B cell (primary cell): ENCODE measurements at regions not wholly inside any gene's neighbourhood (a gene's known extent, or its start where the extent isn't known, plus 50 kb on each side); places are given as distances from the start of the nearest gene placed in this dataset.

ENCODE experiments used
- ATAC-seq: fragments of 200-7000 bp; cut with Tn5 transposase; one replicate; pipeline ENCODE4 v1.10.0; 2021; ENCODE audit warnings: low read depth, mild to moderate bottlenecking, moderate number of reproducible peaks, moderate library complexity
- CTCF ChIA-PET: fragments of 350-600 bp; sonication (Branson Sonifier 250); formaldehyde crosslinking; loops from one replicate; lab custom pipeline; 2021; ENCODE audit warnings: antibody characterized with exemption, inconsistent platforms; lab: Charles Lee
- POLR2A ChIA-PET: fragments of 350-600 bp; sonication (Branson Sonifier 250); formaldehyde crosslinking; loops from one replicate; lab custom pipeline; 2021; ENCODE audit warnings: antibody characterized with exemption; lab: Charles Lee
- DNase-seq: peaks from one replicate; pipeline ENCODE4 v3.0.0; 2013
- H2AFZ ChIP-seq: 2 replicates; pipeline ENCODE4 v1.6.1; 2012; ENCODE audit warnings: mild to moderate bottlenecking, low read depth, low read length; ENCODE audit not compliant: insufficient read depth, poor library complexity, severe bottlenecking
- H3K27ac ChIP-seq, 2 donors: 1 replicate in 1 of 2; 2 replicates in 1 of 2; pipeline ENCODE4 v1.5.1; 2012 to 2013; ENCODE audit warnings: low read length in 2 of 2, mild to moderate bottlenecking in 2 of 2, moderate library complexity in 1 of 2
- H3K27me3 ChIP-seq, 4 experiments: fragments of 200-600 bp in 1 of 4; sonication (generic) in 1 of 4; replicated peaks in 1 of 4; 1 replicate in 2 of 4; 2 replicates in 2 of 4; pipeline versions ENCODE4 v1.6.1 to v1.7.0; 2013 to 2016; ENCODE audit warnings: low read length in 3 of 4, mild to moderate bottlenecking in 2 of 4, mixed read lengths in 1 of 4, moderate library complexity in 1 of 4; ENCODE audit not compliant: insufficient read depth in 4 of 4, control insufficient read depth in 3 of 4; ENCODE audit errors: control extremely low read depth in 1 of 4
- H3K36me3 ChIP-seq, 2 experiments: replicated peaks in 1 of 2; 1 replicate in 1 of 2; 2 replicates in 1 of 2; pipeline versions ENCODE4 v1.6.1 to v1.7.1; 2013; ENCODE audit warnings: low read length in 1 of 2; ENCODE audit not compliant: insufficient read depth in 2 of 2, control insufficient read depth in 1 of 2; ENCODE audit errors: control extremely low read depth in 1 of 2, extremely low read depth in 1 of 2
- H3K4me1 ChIP-seq, 2 donors: fragments of 200-600 bp in 1 of 2; sonication (generic) in 1 of 2; 1 replicate in 1 of 2; 2 replicates in 1 of 2; pipeline versions ENCODE4 v1.5.1 to v1.6.1; 2013 to 2017; ENCODE audit warnings: low read length in 2 of 2; ENCODE audit not compliant: control insufficient read depth in 2 of 2, insufficient read depth in 2 of 2
- H3K4me2 ChIP-seq: replicated peaks from 2 replicates; pipeline ENCODE3; 2012; ENCODE audit warnings: mild to moderate bottlenecking, low read depth, low read length; ENCODE audit not compliant: poor library complexity, severe bottlenecking
- H3K4me3 ChIP-seq, 5 experiments: fragments of 200-600 bp in 1 of 5; sonication (generic) in 1 of 5; 1 replicate in 3 of 5; 2 replicates in 2 of 5; pipeline versions ENCODE4 v1.5.1 to v1.7.0; 2011 to 2016; ENCODE audit warnings: low read length in 4 of 5, mild to moderate bottlenecking in 4 of 5, low read depth in 2 of 5, control low read depth in 1 of 5, moderate library complexity in 1 of 5; ENCODE audit not compliant: insufficient read depth in 1 of 5; ENCODE audit errors: control extremely low read depth in 1 of 5, extremely low read depth in 1 of 5
- H3K79me2 ChIP-seq: fragments of 200-600 bp; sonication (generic); one replicate; pipeline ENCODE4 v1.6.0; 2016; ENCODE audit warnings: low read length; ENCODE audit not compliant: control insufficient read depth, insufficient read depth
- H3K9ac ChIP-seq: fragments of 200-600 bp; sonication (generic); 2 replicates; pipeline ENCODE4 v1.6.1; 2017; ENCODE audit warnings: mild to moderate bottlenecking, low read length, moderate library complexity
- H3K9me3 ChIP-seq, 3 donors: one replicate each; pipeline versions ENCODE4 v1.6.1 to v1.7.1; 2013; ENCODE audit warnings: low read length in 2 of 3; ENCODE audit not compliant: control insufficient read depth in 2 of 3, insufficient read depth in 1 of 3; ENCODE audit errors: control extremely low read depth in 1 of 3
- H4K20me1 ChIP-seq: 2 replicates; pipeline ENCODE4 v1.6.0; 2012; ENCODE audit warnings: mild to moderate bottlenecking, low read length; ENCODE audit not compliant: insufficient read depth, control insufficient read depth, poor library complexity, severe bottlenecking
- H3K27ac Mint-ChIP-seq: one replicate; pipeline ENCODE4 v1.8.0; 2021; ENCODE audit warnings: mixed read lengths
- H3K27me3 Mint-ChIP-seq: one replicate; pipeline ENCODE4 v1.8.0; 2021; ENCODE audit warnings: mixed read lengths
- H3K4me1 Mint-ChIP-seq: one replicate; pipeline ENCODE4 v1.8.0; 2021; ENCODE audit warnings: mixed read lengths
- H3K4me3 Mint-ChIP-seq: one replicate; pipeline ENCODE4 v1.8.0; 2021; ENCODE audit warnings: mixed read lengths
- H3K9me3 Mint-ChIP-seq: one replicate; pipeline ENCODE4 v1.8.0; 2022; ENCODE audit warnings: mixed read lengths; ENCODE audit not compliant: insufficient read depth
- CTCF ChIP-seq: fragments of 200-600 bp; IDR thresholded peaks from one replicate; pipeline ENCODE4 v1.8.0; 2022; ENCODE audit warnings: antibody characterized with exemption, mild to moderate bottlenecking
- EZH2 ChIP-seq: IDR thresholded peaks from 2 replicates; pipeline ENCODE4 v1.6.1; 2012; ENCODE audit warnings: borderline replicate concordance, low read depth, mild to moderate bottlenecking, moderate library complexity, low read length; ENCODE audit not compliant: insufficient read depth, poor library complexity, severe bottlenecking
- WGBS: methylation state at CpG from one replicate; pipeline ENCODE4 v1.1.5; 2013; ENCODE audit warnings: missing lambda C conversion rate; ENCODE audit not compliant: insufficient coverage; 5-methylcytosine and 5-hydroxymethylcytosine counted together
- intact Hi-C: fragments of 100-400 bp; cut with micrococcal nuclease; formaldehyde crosslinking; loops from one replicate; pipeline ENCODE4 v1.10.0; 2022

- Histone ChIP-seq H3K9me3 (no peaks in the 10 kb centered on the region), H3K27ac (no peak overlapping the region), H3K36me3 (no peaks in the 10 kb centered on the region), H3K79me2 (no peaks in the 10 kb centered on the region), H4K20me1 (no peaks in the 10 kb centered on the region), H3K4me2 (no peak overlapping the region), H3K4me1 (no peaks in the 10 kb centered on the region), H3K27me3 (no peaks in the 10 kb centered on the region), H2AFZ (no peak overlapping the region), H3K4me3 (no peak overlapping the region), H3K9ac (no peak overlapping the region)
- ATAC-seq = no peak
- ChIA-PET POLR2A (no interaction called here), CTCF (no interaction called here)
- WGBS = 83% methylated on average over 1 of the region's 3 CpGs
- TF ChIP-seq EZH2 (no peak), CTCF (no peak)
- no peak overlapping the region for H3K4me3 Mint-ChIP-seq
- no peaks in the 10 kb centered on the region for H3K4me1 Mint-ChIP-seq
- H3K9me3 Mint-ChIP-seq = no peaks in the 10 kb centered on the region
- H3K27me3 Mint-ChIP-seq = no peaks in the 10 kb centered on the region
- intact Hi-C loops = no loop called here
- DNase-seq = no peak
- no peak overlapping the region for H3K27ac Mint-ChIP-seq
Observed at GRCh38 chrX:33330798-33331197, 119.4 kb upstream of the DMD start.

- ChIA-PET POLR2A (no interaction called here), CTCF (no interaction called here)
- no peaks in the 10 kb centered on the region for H3K36me3 ChIP-seq
- Mint-ChIP-seq H3K9me3 (no peaks in the 10 kb centered on the region), H3K27ac (no peak overlapping the region), H3K27me3 (no peaks in the 10 kb centered on the region), H3K4me1 (no peaks in the 10 kb centered on the region), H3K4me3 (no peak overlapping the region)
- H3K9ac ChIP-seq = no peak overlapping the region
- TF ChIP-seq CTCF (no peak), EZH2 (no peak)
- H3K4me1 ChIP-seq = no peaks in the 10 kb centered on the region
- H3K27me3 ChIP-seq = no peaks in the 10 kb centered on the region
- H2AFZ ChIP-seq = no peak overlapping the region
- no peak overlapping the region for H3K4me3 ChIP-seq
- ATAC-seq = no peak
- no peak overlapping the region for H3K4me2 ChIP-seq
- H3K9me3 ChIP-seq = no peaks in the 10 kb centered on the region
- DNase-seq = no peak
- no peaks in the 10 kb centered on the region for H3K79me2 ChIP-seq
- H4K20me1 ChIP-seq = no peaks in the 10 kb centered on the region
- intact Hi-C loops = no loop called here
- no peak overlapping the region for H3K27ac ChIP-seq
- 83% methylated on average over 2 of the region's 2 CpGs for WGBS
Observed at GRCh38 chrX:33324099-33324498, 112.8 kb upstream of the DMD start.
